Vagina (tissue), 2 donors: ENCODE measurements at regions not wholly inside any gene's neighbourhood (a gene's known extent, or its start where the extent isn't known, plus 50 kb on each side); places are given as distances from the start of the nearest gene placed in this dataset.

Experiments
- CTCF ChIP-seq, 3 experiments: fragments of 450-650 bp in 2 of 3; fragments of 200-600 bp in 1 of 3; sonication (generic) in 1 of 3; IDR thresholded peaks; one replicate each; pipeline ENCODE4 v1.5.1; 2017 to 2019; ENCODE audit warnings: antibody characterized with exemption in 3 of 3, mild to moderate bottlenecking in 2 of 3, moderate library complexity in 2 of 3
- POLR2A ChIP-seq, 2 donors: fragments of 450-650 bp; IDR thresholded peaks; one replicate each; pipeline ENCODE4 v1.6.1; 2017; ENCODE audit warnings: antibody characterized with exemption in 2 of 2, mild to moderate bottlenecking in 2 of 2, moderate library complexity in 2 of 2
- POLR2AphosphoS5 ChIP-seq, 2 donors: sonication (generic); formaldehyde crosslinking; IDR thresholded peaks; one replicate each; pipeline ENCODE4 v1.9.0; 2017; ENCODE audit warnings: antibody characterized with exemption in 2 of 2, mild to moderate bottlenecking in 2 of 2, low read depth in 1 of 2; ENCODE audit not compliant: insufficient read depth in 1 of 2

DNA sequence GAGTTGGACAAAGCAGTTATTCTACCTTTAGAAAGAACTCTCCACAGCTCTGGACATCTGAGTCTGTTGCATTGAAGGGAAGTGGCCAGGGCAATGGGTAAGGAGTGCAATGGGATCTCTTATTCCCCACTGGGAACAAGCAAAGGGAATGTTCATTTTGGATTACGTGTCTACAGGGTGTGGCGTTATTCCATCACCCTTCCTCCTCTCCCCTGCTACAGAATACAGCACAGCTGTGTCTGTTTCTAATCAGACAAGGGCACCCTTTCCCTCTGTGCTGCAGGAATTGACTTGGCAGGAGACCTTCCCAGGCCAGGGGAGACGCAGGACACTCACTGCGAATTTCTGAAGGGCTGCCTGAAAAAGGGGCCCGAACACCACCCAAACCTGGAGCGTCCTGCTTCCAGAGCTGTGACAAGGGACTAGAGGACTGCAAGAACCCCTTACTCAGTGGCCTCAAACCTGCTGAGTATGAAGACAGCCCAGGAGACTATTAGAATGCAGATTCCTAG lies 163.6 kb upstream of the RAB4A start:
- TF ChIP-seq CTCF (IDR thresholded peaks at IDR 0.05) (no peak), POLR2A (IDR thresholded peaks at IDR 0.05) (no peak), POLR2AphosphoS5 (IDR thresholded peaks at IDR 0.05; ENCODE audit: insufficient read depth in 1 of 2, low read depth in 1 of 2) (no peak)
